ENCODE measurements at regions not wholly inside any gene's neighbourhood (a gene's known extent, or its start where the extent isn't known, plus 50 kb on each side); places are given as distances from the start of the nearest gene placed in this dataset.

DNA sequence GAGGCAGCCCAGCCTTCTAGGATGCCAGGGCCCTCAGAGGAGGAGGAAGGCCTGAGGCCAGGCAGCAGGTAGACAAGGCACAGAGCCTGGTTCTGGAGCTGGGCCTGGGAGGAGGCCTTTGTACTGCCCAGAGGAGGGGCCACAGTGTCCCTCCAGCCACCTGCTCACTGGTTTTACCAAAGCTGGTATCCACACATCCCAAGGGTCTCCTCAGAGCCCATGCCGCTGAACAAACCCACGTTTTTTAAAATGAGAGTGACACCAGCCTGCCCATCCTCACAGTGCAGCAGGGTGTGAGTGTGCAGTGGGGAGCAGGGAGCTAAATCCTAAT lies 162.7 kb downstream of the LY86 start:
- TF ChIP-seq, protein P1, sequence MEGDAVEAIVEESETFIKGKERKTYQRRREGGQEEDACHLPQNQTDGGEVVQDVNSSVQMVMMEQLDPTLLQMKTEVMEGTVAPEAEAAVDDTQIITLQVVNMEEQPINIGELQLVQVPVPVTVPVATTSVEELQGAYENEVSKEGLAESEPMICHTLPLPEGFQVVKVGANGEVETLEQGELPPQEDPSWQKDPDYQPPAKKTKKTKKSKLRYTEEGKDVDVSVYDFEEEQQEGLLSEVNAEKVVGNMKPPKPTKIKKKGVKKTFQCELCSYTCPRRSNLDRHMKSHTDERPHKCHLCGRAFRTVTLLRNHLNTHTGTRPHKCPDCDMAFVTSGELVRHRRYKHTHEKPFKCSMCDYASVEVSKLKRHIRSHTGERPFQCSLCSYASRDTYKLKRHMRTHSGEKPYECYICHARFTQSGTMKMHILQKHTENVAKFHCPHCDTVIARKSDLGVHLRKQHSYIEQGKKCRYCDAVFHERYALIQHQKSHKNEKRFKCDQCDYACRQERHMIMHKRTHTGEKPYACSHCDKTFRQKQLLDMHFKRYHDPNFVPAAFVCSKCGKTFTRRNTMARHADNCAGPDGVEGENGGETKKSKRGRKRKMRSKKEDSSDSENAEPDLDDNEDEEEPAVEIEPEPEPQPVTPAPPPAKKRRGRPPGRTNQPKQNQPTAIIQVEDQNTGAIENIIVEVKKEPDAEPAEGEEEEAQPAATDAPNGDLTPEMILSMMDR (IDR thresholded peaks at IDR 0.05; ENCODE audit: insufficient read depth, low read length, missing control alignments), result no peak
- no peak overlapping the region for H3K4me3 ChIP-seq (ENCODE audit: low read depth, low read length)
- no peak for DNase-seq (ENCODE audit: low read depth, low spot score)
- ChIA-PET POLR2A (no interaction called here), CTCF (interaction anchor here (1.4 to 2.6 kb wide), 5 partner anchors 8 to 493 kb away, joined by 5 to 11 read pairs (median 6); no protein-coding TSS in a partner anchor)

DNA sequence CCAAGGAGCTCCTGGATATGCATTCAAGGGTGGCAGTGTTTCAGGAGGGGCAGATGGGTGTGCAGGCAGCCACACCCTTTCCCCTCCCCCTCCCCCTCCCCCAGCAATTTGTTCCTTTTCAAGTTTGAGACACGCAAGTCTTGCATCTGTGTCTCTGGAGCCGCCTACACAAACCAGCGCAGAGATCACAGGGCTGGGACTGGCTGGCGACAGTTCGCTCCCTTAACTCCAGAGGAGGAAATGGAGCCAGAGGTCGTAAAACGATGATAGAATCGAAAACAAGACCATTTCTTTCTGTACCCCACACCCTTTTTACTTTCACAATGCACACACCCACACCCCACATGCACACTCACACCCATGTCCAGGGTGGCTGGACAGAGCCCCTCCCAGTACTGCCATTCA lies 163.1 kb downstream of the LY86 start:
- ChIA-PET POLR2A (no interaction called here), CTCF (interaction anchor here (1.4 to 1.8 kb wide), 5 partner anchors 12 to 492 kb away, joined by 5 to 9 read pairs (median 6); no protein-coding TSS in a partner anchor)
- TF ChIP-seq, protein P1 (IDR thresholded peaks at IDR 0.05; ENCODE audit: insufficient read depth, low read length, missing control alignments), result no peak
- no peak overlapping the region for H3K4me3 ChIP-seq (ENCODE audit: low read depth, low read length)
- no peak for DNase-seq (ENCODE audit: low read depth, low spot score)

DNA sequence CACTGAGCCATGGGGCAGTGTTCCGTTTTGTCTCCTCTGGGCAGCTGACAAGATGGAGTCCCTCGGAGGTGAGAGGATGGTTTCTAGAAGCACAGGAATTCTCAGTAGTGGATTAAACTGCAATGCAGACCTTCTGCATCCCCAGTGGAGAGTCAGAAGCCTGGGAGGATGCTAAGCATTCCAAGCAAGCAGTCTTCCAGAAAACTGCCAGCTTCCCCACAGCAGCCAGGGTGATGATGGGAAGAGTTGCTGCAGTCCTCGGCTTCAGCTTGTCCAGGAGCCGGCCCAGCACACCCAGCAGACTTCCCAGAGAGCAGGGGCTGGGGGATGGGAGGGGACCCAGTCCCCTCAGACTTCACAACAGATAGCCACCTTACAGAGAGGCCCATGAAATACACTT lies 163.6 kb downstream of the LY86 start:
- CTCF ChIA-PET, result interaction anchor here (0.7 to 1.6 kb wide), 5 partner anchors 9 to 491 kb away, joined by 3 to 6 read pairs (median 3); no protein-coding TSS in a partner anchor
- no peak for DNase-seq (ENCODE audit: low read depth, low spot score)
- no peak overlapping the region for H3K4me3 ChIP-seq (ENCODE audit: low read depth, low read length)
- TF ChIP-seq, protein P1 (IDR thresholded peaks at IDR 0.05; ENCODE audit: insufficient read depth, low read length, missing control alignments), result no peak
- POLR2A ChIA-PET, result no interaction called here

DNA sequence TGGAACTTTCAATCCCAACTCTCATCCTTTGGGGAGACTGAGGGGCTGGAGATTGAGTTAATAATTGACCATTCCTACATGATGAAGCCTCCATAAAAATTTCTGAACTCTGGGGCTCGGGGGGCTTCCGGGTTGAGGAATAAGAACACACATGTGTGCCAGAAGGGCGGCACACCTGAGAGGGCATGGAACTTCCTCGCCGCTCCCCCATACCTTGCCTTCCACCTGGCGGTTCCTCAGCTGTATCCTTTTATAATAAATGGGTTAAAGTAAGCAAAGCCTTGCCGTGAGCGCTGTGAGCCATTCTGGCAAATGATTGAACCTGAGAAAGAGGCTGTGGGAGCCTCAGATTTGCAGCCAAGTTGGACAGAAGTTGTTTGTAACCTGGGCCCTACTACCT lies 164.8 kb downstream of the LY86 start:
- CTCF ChIA-PET, result interaction anchor here (1.0 to 1.6 kb wide), 4 partner anchors 8 to 490 kb away, joined by 3 to 6 read pairs (median 4); no protein-coding TSS in a partner anchor
- TF ChIP-seq, protein P1 (IDR thresholded peaks at IDR 0.05; ENCODE audit: insufficient read depth, low read length, missing control alignments), result no peak
- no peak overlapping the region for H3K4me3 ChIP-seq (ENCODE audit: low read depth, low read length)
- DNase-seq (ENCODE audit: low read depth, low spot score), result no peak
- POLR2A ChIA-PET, result no interaction called here

DNA sequence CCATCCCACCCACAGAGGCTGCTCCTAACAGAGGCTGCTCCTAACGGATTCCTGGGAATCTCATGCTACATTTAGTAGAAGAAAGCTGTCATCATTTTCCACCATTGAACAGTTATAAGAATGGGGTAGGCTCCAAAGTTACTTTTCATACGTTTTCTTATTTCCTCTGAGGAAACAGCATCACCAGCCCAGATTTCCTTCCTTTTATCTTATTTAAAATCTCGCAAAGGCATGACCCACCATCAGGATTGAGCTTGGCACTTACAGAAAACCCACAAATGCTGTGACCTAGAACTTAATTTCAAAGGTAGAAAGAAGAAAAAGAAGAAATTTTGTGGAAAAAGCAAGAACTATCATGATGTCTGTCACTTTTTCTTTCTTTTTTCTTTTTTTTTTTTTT lies 168.0 kb downstream of the LY86 start:
- POLR2A ChIA-PET, result no interaction called here
- TF ChIP-seq, protein P1 (IDR thresholded peaks at IDR 0.05; ENCODE audit: insufficient read depth, low read length, missing control alignments), result no peak
- DNase-seq (ENCODE audit: low read depth, low spot score), result no peak
- no peak overlapping the region for H3K4me3 ChIP-seq (ENCODE audit: low read depth, low read length)
- CTCF ChIA-PET, result interaction anchor here (1.2 kb wide), 1 partner anchor 487 kb away, joined by 3 read pairs; no protein-coding TSS in a partner anchor

DNA sequence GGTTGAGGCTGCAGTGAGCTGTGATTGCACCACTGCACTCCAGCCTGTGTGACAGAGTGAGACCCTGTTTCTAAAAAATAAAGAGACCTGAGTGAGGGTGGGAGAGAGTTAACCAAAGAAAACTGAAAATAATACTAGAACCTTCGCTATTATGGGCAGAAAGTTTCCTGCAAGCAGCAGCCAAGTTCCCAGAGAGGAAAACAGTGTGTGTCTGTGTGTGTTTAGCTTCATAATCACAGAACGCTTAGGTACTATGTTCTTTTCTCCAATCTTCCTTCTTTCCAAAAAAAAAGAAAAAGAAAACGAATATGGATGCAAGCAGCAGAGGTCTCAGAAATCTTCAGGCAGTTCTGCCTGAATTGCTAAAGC lies 170.0 kb downstream of the LY86 start:
- CTCF ChIA-PET, result interaction anchor here (0.6 to 2.0 kb wide), 21 partner anchors 9 to 497 kb away, joined by 3 to 11 read pairs (median 4); no protein-coding TSS in a partner anchor
- no peak overlapping the region for H3K4me3 ChIP-seq (ENCODE audit: low read depth, low read length)
- no peak for DNase-seq (ENCODE audit: low read depth, low spot score)
- POLR2A ChIA-PET, result no interaction called here
- TF ChIP-seq, protein P1 (IDR thresholded peaks at IDR 0.05; ENCODE audit: insufficient read depth, low read length, missing control alignments), result no peak

All from AG04449 (cell line).